ENCODE measurements at regions not wholly inside any gene's neighbourhood (a gene's known extent, or its start where the extent isn't known, plus 50 kb on each side); places are given as distances from the start of the nearest gene placed in this dataset.

DNA sequence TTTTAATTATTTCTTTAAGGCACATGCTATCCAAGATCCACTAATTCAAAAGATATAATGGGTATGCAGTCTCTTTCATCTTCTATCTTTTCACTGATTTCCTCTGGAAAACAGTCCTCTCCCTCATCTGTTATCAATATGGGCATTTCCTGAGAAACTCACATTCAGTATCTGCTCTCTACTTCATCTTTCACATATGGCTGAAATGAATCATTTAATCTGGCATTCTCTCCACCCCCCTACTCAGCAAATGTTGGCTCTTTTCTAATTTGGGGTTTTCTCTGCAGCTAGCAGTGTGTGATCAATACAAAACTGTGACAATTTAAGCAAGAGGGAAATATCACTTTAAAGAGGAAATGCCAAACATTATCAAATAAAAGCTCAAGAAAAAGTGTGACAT lies 157.1 kb upstream of the TMTC1 start:
- TF ChIP-seq, protein P1, sequence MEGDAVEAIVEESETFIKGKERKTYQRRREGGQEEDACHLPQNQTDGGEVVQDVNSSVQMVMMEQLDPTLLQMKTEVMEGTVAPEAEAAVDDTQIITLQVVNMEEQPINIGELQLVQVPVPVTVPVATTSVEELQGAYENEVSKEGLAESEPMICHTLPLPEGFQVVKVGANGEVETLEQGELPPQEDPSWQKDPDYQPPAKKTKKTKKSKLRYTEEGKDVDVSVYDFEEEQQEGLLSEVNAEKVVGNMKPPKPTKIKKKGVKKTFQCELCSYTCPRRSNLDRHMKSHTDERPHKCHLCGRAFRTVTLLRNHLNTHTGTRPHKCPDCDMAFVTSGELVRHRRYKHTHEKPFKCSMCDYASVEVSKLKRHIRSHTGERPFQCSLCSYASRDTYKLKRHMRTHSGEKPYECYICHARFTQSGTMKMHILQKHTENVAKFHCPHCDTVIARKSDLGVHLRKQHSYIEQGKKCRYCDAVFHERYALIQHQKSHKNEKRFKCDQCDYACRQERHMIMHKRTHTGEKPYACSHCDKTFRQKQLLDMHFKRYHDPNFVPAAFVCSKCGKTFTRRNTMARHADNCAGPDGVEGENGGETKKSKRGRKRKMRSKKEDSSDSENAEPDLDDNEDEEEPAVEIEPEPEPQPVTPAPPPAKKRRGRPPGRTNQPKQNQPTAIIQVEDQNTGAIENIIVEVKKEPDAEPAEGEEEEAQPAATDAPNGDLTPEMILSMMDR (IDR thresholded peaks at IDR 0.05): no peak
- no peak for TF ChIP-seq POLR2A (IDR thresholded peaks at IDR 0.05)

Measured in testis (tissue), 2 donors.